ENCODE measurements at regions not wholly inside any gene's neighbourhood (a gene's known extent, or its start where the extent isn't known, plus 50 kb on each side); places are given as distances from the start of the nearest gene placed in this dataset.

DNA sequence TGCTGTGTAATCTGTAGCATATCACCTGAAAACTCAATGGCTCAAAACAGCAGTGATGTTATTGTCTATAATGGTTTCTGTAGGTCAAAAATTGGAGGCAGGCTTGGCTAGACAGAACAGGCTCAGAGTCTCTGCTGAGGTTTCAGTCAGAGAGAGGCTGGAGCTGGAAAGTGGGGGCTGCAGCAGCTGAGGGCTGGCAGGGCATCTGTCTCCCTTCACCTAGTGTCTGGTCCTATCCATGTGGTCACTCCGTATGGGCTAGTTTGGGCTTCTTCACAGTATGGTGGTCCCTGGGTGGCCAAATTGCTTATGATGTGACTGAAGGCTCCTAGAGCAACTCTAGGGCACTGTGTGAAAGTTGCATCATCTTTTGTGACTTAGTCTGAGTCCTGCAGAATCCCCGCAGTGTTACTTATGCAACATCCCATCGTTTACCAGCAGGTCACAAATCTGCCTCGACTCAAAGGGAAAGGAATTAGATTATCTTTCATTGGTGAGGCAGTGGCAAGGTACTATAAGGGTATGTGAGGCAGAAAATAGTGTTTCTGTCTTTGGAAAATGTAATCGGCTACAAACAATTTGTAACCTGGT is 497.0 kb downstream of the EPHA7 start:
- TF ChIP-seq, protein P1, sequence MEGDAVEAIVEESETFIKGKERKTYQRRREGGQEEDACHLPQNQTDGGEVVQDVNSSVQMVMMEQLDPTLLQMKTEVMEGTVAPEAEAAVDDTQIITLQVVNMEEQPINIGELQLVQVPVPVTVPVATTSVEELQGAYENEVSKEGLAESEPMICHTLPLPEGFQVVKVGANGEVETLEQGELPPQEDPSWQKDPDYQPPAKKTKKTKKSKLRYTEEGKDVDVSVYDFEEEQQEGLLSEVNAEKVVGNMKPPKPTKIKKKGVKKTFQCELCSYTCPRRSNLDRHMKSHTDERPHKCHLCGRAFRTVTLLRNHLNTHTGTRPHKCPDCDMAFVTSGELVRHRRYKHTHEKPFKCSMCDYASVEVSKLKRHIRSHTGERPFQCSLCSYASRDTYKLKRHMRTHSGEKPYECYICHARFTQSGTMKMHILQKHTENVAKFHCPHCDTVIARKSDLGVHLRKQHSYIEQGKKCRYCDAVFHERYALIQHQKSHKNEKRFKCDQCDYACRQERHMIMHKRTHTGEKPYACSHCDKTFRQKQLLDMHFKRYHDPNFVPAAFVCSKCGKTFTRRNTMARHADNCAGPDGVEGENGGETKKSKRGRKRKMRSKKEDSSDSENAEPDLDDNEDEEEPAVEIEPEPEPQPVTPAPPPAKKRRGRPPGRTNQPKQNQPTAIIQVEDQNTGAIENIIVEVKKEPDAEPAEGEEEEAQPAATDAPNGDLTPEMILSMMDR (conservative IDR thresholded peaks at IDR 0.05; ENCODE audit: low read depth, low read length): no peak
- TF ChIP-seq EZH2 (IDR thresholded peaks at IDR 0.05; ENCODE audit: borderline replicate concordance, low read depth, low read length, poor library complexity, severe bottlenecking): no peak

All from A673 (cell line).